COLO829 (cell line): ENCODE measurements at regions not wholly inside any gene's neighbourhood (a gene's known extent, or its start where the extent isn't known, plus 50 kb on each side); places are given as distances from the start of the nearest gene placed in this dataset.
"Not testable (repeated sequence)": the region's sequence is repeated elsewhere in the genome, so short reads cannot be mapped to it uniquely, and the experiment has no call there.

Experiments
- DNase-seq: peaks from one replicate; pipeline ENCODE4 v3.0.0; 2012; ENCODE audit warnings: low spot score

- DNase-seq, result no peak
Observed at GRCh38 chr12:62014330-62014729, 245.9 kb upstream of the USP15 start.

GRCh38 chr12:62016021-62016420, 244.2 kb upstream of the USP15 start:
- DNase-seq, result no peak

- DNase-seq, result no peak
Observed at GRCh38 chr12:62021808-62022207, 238.4 kb upstream of the USP15 start.

- DNase-seq, result no peak
Observed at GRCh38 chr12:62028536-62028935, 231.7 kb upstream of the USP15 start.

GRCh38 chr12:62032870-62033269, 227.3 kb upstream of the USP15 start:
- no peak for DNase-seq

- no peak for DNase-seq
Observed at GRCh38 chr12:62044450-62045135, 215.6 kb upstream of the USP15 start.

GRCh38 chr12:62045211-62045610, 215.0 kb upstream of the USP15 start:
- no peak for DNase-seq

GRCh38 chr12:62050785-62051184, 209.4 kb upstream of the USP15 start:
- DNase-seq, result no peak

GRCh38 chr12:62069976-62070375, 190.2 kb upstream of the USP15 start:
- no peak for DNase-seq

- DNase-seq, result not testable (repeated sequence)
Observed at GRCh38 chr12:62073236-62073635, 187.0 kb upstream of the USP15 start.

- DNase-seq, result no peak
Observed at GRCh38 chr12:62075870-62076269, 184.3 kb upstream of the USP15 start.

GRCh38 chr12:62078020-62078419, 182.2 kb upstream of the USP15 start:
- no peak for DNase-seq

- no peak for DNase-seq
Observed at GRCh38 chr12:62082448-62082847, 177.8 kb upstream of the USP15 start.

GRCh38 chr12:62098132-62098531, 162.1 kb upstream of the USP15 start:
- DNase-seq, result no peak

GRCh38 chr12:62103748-62104147, 156.5 kb upstream of the USP15 start:
- DNase-seq, result no peak

GRCh38 chr12:62106547-62107185, 153.5 kb upstream of the USP15 start:
- no peak for DNase-seq

GRCh38 chr12:62113366-62114011, 146.7 kb upstream of the USP15 start:
- no peak for DNase-seq

- no peak for DNase-seq
Observed at GRCh38 chr12:62116986-62117385, 143.2 kb upstream of the USP15 start.

GRCh38 chr12:62123721-62124203, 136.4 kb upstream of the USP15 start:
- DNase-seq, result peak; percentile 38

GRCh38 chr12:62127516-62127915, 132.7 kb upstream of the USP15 start:
- no peak for DNase-seq

GRCh38 chr12:62128175-62128975, 131.8 kb upstream of the USP15 start:
- peak; percentile 47 for DNase-seq

- DNase-seq, result no peak
Observed at GRCh38 chr12:62129291-62129690, 130.9 kb upstream of the USP15 start.
